GM12872 (cell line): ENCODE measurements at regions not wholly inside any gene's neighbourhood (a gene's known extent, or its start where the extent isn't known, plus 50 kb on each side); places are given as distances from the start of the nearest gene placed in this dataset.

Experiments
- TF ChIP-seq, protein P1 (sequence below): IDR thresholded peaks from 3 replicates; pipeline ENCODE4 v1.5.1; 2011; ENCODE audit warnings: low read depth, mild to moderate bottlenecking, low read length, moderate library complexity; ENCODE audit not compliant: insufficient read depth

DNA sequence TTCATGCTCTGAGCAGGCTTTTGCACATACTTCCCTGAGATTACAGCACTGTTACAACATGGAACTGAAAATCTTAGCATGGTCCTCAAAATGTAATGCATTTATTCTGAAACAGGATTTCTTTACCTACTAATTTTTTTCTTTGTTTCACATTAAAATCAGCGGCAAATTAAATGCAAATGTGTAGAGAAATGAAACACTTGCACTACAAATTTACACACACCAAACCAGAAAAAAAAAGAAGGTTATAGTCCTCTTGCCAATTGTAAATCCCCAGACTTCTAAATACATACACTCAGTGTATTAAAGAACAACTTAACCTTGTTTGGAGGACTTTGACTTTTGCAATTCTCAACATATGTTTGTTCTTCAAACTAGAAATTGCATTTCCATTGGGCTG, 210.9 kb upstream of the TBX18 start:
- TF ChIP-seq, protein P1, sequence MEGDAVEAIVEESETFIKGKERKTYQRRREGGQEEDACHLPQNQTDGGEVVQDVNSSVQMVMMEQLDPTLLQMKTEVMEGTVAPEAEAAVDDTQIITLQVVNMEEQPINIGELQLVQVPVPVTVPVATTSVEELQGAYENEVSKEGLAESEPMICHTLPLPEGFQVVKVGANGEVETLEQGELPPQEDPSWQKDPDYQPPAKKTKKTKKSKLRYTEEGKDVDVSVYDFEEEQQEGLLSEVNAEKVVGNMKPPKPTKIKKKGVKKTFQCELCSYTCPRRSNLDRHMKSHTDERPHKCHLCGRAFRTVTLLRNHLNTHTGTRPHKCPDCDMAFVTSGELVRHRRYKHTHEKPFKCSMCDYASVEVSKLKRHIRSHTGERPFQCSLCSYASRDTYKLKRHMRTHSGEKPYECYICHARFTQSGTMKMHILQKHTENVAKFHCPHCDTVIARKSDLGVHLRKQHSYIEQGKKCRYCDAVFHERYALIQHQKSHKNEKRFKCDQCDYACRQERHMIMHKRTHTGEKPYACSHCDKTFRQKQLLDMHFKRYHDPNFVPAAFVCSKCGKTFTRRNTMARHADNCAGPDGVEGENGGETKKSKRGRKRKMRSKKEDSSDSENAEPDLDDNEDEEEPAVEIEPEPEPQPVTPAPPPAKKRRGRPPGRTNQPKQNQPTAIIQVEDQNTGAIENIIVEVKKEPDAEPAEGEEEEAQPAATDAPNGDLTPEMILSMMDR = no peak

DNA sequence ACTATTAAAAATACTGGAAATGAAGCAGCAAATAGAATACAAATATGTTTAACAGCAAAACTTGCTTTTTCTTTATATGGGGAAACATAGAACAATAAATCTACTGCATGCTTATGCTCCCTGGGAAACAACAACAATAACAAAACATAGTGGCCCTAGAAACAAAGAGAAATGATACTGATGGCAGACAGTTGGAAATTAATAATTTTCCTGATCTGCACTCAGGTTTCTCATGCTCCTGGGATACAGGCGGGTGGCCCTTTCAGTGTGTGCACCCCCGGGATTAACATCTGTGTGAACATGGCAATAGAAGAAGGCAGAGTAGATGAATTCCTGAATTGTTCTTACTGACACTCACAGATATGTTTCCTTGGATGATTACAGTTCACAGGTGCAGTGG, 209.2 kb upstream of the TBX18 start:
- TF ChIP-seq, protein P1 = no peak

DNA sequence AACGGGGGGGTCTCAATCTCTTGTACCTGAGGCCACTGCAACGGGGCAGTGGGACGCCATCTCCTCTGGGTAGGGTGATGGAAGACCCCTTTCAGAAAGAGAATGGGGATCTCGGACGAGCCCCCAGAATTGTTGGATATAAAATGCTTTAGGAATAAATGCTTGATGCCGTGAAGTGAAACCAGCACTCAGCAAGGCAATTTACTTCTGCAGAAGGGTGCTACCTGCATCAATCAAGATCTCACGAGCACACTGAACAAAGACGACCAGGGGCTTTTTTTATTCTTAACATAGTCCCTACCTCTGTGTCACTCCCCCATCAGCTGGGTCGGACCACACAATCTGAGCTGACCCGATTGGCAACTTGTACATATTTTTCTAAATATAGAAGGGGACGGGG, 203.6 kb upstream of the TBX18 start:
- TF ChIP-seq, protein P1 = no peak

DNA sequence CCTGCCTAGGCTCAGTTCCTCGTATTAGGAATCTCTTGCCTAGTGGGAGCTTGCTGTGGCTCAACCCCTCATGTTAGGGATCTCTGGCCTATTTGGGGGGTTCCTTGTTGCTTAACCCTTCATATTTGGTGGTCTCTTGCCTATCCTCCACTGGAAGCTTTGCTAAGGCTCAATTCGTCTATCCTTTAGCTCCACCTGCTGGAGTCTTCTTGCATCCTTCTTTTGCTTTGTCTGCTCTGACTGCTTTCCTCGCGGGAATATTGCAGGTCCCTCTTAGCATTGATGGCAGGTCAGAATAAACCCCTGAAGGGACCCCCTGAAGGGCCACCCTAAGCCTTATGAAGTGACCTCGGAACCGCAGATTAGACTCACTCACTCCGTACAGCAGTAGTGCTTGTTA, 203.0 kb upstream of the TBX18 start:
- TF ChIP-seq, protein P1 = peak; percentile 56; the same call in 2 of the 3 replicates

DNA sequence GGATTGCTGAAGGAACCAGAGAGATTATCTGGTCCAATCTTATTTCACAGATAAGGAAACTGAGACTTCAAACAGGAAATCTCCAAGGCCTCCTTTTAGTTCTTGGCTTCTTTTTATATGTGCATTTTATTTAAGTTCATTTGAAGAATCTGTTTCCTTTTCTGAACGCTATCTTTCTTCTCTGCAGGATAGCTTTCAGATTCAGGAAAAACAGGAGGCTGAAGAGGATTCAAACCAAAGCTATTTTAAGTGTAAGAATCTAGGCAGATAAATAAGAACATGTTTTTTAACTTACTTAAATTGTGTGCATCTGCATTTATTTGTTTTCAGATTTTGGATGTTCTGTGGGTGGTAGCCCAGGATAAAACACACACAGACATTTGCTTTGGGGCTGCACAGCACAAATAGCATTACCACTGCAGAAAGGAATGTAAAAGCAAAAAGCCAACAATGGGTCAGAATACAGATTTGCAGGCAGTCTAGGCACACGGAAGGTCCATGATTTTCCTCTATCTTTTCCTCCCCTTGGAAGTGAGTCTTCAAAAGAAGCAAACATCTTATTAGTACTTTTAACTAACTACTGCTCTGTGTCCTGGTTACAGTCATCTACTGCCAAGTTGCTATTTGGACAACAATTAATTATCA, 188.8 kb upstream of the TBX18 start:
- TF ChIP-seq, protein P1 = no peak

DNA sequence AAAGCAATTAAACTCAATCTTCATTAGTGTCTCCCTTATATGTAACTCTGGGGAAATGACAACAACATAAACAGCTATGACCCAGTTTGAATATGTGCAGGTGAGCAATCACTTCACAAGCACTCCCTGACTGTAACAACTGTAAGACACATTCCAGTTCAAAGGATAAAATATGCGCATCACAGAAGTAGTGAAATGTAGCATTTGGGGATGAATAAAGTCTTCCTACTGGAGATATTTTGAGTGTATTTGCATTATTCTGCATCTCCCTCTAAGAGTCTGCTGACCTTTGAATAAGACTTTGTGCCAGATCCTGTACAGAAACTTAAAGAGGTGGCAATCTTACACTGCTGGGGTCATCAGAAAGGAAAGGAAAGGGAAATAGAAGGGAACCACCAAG, 179.5 kb upstream of the TBX18 start:
- TF ChIP-seq, protein P1 = no peak

DNA sequence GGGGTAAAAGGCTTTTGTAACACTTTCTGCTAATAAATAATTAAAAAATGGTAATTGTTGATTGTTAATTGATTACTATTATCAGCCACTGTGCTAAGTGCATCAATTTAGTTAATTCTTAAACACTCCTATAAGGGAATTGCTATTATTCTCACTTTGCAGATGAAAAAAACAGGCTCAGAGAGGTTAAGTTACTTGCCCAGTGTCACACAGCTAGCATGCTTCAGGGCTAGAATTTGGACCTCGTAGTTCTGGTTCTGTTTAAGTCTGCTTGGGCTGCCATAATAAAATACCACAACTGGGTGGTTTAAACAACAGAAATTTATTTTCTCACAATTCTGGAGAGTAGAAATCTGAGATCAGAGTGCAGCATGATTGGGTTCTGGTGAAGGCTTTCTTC, 164.8 kb upstream of the TBX18 start:
- TF ChIP-seq, protein P1 = no peak
